Fibroblast of pulmonary artery (primary cell): ENCODE measurements at regions not wholly inside any gene's neighbourhood (a gene's known extent, or its start where the extent isn't known, plus 50 kb on each side); places are given as distances from the start of the nearest gene placed in this dataset.

Experiments
- DNase-seq: peaks from one replicate; pipeline ENCODE4 v3.0.0-alpha.2; 2010; ENCODE audit warnings: low read depth
- H3K4me3 ChIP-seq: replicated peaks from 2 replicates; pipeline ENCODE4 v1.5.1; 2011; ENCODE audit warnings: low read depth, mild to moderate bottlenecking, control low read depth, low read length, moderate library complexity
- TF ChIP-seq, protein P1 (sequence below): IDR thresholded peaks from 2 replicates; pipeline ENCODE4 v1.5.1; 2011; ENCODE audit warnings: mild to moderate bottlenecking, control low read depth, low read length, inconsistent platforms; ENCODE audit errors: missing control alignments

DNA sequence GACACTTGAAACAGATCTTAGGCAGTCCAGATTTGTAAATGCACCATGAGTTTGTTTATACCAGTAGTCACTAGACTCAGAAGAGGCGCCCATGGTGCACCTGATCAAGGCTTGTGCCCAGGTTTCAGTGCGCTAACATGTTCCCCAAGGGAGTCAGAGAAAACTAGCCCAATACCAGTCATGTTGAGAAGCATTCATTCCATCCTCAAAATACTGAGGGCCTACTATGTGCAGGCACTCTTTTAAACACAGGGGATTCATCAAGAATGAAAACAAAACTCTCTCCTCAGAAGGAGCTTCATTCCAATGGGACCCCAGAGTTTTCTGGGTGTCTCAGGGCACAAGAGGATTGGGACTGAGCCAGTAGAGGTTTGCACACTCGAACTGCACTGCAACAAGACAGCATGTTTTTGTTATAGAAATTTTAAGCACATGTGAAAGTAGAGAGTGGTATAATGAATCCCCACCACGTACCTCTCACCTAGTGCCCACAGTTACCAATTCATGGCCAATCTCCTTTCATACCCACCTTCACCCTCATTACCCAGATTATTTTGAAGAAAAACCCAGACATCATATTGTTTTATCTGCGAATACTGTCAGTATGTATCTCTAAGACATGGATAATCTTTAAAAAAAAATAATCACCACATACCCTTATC, 55.0 kb upstream of the ARID5B start:
- no peak for DNase-seq
- H3K4me3 ChIP-seq, result no peak overlapping the region
- TF ChIP-seq, protein P1, sequence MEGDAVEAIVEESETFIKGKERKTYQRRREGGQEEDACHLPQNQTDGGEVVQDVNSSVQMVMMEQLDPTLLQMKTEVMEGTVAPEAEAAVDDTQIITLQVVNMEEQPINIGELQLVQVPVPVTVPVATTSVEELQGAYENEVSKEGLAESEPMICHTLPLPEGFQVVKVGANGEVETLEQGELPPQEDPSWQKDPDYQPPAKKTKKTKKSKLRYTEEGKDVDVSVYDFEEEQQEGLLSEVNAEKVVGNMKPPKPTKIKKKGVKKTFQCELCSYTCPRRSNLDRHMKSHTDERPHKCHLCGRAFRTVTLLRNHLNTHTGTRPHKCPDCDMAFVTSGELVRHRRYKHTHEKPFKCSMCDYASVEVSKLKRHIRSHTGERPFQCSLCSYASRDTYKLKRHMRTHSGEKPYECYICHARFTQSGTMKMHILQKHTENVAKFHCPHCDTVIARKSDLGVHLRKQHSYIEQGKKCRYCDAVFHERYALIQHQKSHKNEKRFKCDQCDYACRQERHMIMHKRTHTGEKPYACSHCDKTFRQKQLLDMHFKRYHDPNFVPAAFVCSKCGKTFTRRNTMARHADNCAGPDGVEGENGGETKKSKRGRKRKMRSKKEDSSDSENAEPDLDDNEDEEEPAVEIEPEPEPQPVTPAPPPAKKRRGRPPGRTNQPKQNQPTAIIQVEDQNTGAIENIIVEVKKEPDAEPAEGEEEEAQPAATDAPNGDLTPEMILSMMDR, result no peak

DNA sequence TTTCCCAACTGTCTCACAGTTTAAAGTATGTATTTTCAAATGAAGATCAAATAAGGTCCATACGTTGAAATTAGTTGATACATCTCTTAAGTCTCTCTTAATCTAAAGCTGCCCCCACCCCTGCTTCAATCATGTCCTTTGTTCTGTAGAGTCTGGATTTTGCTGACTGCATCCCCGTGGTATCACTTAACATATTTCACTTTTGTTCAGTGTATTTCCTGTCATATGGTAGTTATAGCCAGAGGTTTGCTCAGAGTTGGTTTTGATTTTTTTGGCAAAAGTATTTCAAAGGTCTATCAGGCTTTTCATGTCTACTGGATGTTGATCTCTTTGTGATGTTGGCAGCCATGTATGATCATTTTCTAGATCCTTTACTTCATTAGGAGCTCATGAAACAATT, 54.4 kb upstream of the ARID5B start:
- H3K4me3 ChIP-seq, result no peak overlapping the region
- no peak for DNase-seq
- TF ChIP-seq, protein P1, result no peak

DNA sequence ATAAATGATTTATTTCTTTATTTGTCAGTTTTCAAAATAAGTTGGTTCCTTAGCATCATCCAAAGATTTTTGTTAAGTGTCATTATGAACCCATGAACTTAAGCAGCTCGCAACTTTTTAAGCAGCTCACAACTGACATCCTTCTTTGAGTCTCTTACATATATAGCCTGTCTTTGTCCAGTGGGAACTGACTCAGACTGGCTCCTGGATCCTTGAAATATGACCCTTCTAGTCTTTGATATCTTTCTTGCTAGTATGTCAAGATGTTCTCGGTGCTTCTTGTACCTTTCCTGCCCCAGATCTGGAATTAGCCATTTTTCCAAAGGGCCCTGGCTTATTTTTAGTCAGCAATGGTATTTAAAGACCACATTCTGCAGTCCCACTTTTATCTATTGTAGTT, 53.9 kb upstream of the ARID5B start:
- H3K4me3 ChIP-seq, result no peak overlapping the region
- DNase-seq, result no peak
- TF ChIP-seq, protein P1, result no peak

DNA sequence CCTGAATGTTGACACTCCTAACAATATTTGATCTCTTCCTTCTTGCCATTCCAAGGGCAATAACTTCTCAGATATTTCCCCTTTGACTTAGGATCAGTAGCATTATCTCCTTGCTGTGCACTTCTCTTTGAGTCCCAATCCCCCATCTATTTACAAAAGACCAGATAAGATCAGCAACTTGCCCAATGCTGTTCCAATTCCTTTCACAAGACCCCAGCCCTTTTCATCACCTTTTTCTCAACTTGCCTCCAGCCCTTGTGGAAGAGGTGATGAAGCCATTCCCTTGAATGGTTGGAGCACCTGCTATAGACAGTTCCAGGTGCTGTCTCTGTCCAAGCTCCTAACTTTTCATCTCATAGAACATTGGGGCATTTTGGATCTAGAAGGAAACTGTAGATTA, 51.1 kb upstream of the ARID5B start:
- DNase-seq, result no peak
- no peak overlapping the region for H3K4me3 ChIP-seq
- TF ChIP-seq, protein P1, result no peak
